ENCODE measurements at regions not wholly inside any gene's neighbourhood (a gene's known extent, or its start where the extent isn't known, plus 50 kb on each side); places are given as distances from the start of the nearest gene placed in this dataset.

- 77 to 85% methylated on average over 7 of the region's 7 CpGs for WGBS, 2 donors
- Histone ChIP-seq H3K36me3 (replicated peaks in 1 of 2; ENCODE audit: insufficient read depth in 1 of 2, low read depth in 2 of 2) (no peaks in the 10 kb centered on the region), H3K9me3 (no peaks in the 10 kb centered on the region), H3K4me3 (no peak overlapping the region), H3K27ac (no peak overlapping the region), H3K4me1 (no peaks in the 10 kb centered on the region), H3K27me3 (no peaks in the 10 kb centered on the region)
- no peak for ATAC-seq
- DNase-seq, result no peak
- TF ChIP-seq CTCF (IDR thresholded peaks at IDR 0.05), result no peak
- no peak for TF ChIP-seq POLR2A (IDR thresholded peaks at IDR 0.05)
- intact Hi-C loops (cut with DNase I), result no loop called here
Measured at GRCh38 chrX:10856797-10857196, 236.4 kb upstream of the MID1 start.

- intact Hi-C loops (cut with DNase I), result no loop called here
- no peaks in the 10 kb centered on the region for H3K36me3 ChIP-seq (replicated peaks in 1 of 2; ENCODE audit: insufficient read depth in 1 of 2, low read depth in 2 of 2)
- no peak overlapping the region for H3K27ac ChIP-seq
- TF ChIP-seq CTCF (IDR thresholded peaks at IDR 0.05) (no peak), POLR2A (IDR thresholded peaks at IDR 0.05) (no peak)
- no peaks in the 10 kb centered on the region for H3K9me3 ChIP-seq
- no peaks in the 10 kb centered on the region for H3K4me1 ChIP-seq
- no peaks in the 10 kb centered on the region for H3K27me3 ChIP-seq
- 90 to 100% methylated on average over 3 of the region's 3 CpGs for WGBS, 2 donors
- no peak overlapping the region for H3K4me3 ChIP-seq
- DNase-seq, result no peak
- ATAC-seq, result no peak
Measured at GRCh38 chrX:10859353-10859752, 239.0 kb upstream of the MID1 start.

- no peaks in the 10 kb centered on the region for H3K36me3 ChIP-seq (replicated peaks in 1 of 2; ENCODE audit: insufficient read depth in 1 of 2, low read depth in 2 of 2)
- intact Hi-C loops (cut with DNase I), result no loop called here
- WGBS, 2 donors, result 92 to 100% methylated on average over 1 of the region's 1 CpG
- TF ChIP-seq POLR2A (IDR thresholded peaks at IDR 0.05), result no peak
- no peak for TF ChIP-seq CTCF (IDR thresholded peaks at IDR 0.05)
- no peaks in the 10 kb centered on the region for H3K27me3 ChIP-seq
- no peaks in the 10 kb centered on the region for H3K9me3 ChIP-seq
- no peak for ATAC-seq
- H3K27ac ChIP-seq, result no peak overlapping the region
- no peak for DNase-seq
- H3K4me1 ChIP-seq, result no peaks in the 10 kb centered on the region
- H3K4me3 ChIP-seq, result no peak overlapping the region
Measured at GRCh38 chrX:10875995-10876394, 235.1 kb upstream of the HCCS start.

GRCh38 chrX:10882484-10882883, 228.6 kb upstream of the HCCS start:
- no peak overlapping the region for H3K4me3 ChIP-seq
- no peaks in the 10 kb centered on the region for H3K9me3 ChIP-seq
- no peaks in the 10 kb centered on the region for H3K27me3 ChIP-seq
- 76 to 81% methylated on average over 4 of the region's 4 CpGs for WGBS, 2 donors
- no peaks in the 10 kb centered on the region for H3K4me1 ChIP-seq
- TF ChIP-seq CTCF (IDR thresholded peaks at IDR 0.05) (no peak), POLR2A (IDR thresholded peaks at IDR 0.05) (no peak)
- DNase-seq (no peak), ATAC-seq (no peak)
- intact Hi-C loops (cut with DNase I), result no loop called here
- no peak overlapping the region for H3K27ac ChIP-seq
- H3K36me3 ChIP-seq (replicated peaks in 1 of 2; ENCODE audit: insufficient read depth in 1 of 2, low read depth in 2 of 2), result no peaks in the 10 kb centered on the region

- ATAC-seq (no peak), DNase-seq (no peak)
- Histone ChIP-seq H3K27ac (no peak overlapping the region), H3K9me3 (no peaks in the 10 kb centered on the region), H3K36me3 (replicated peaks in 1 of 2; ENCODE audit: insufficient read depth in 1 of 2, low read depth in 2 of 2) (no peaks in the 10 kb centered on the region), H3K4me3 (no peak overlapping the region), H3K4me1 (no peaks in the 10 kb centered on the region), H3K27me3 (no peaks in the 10 kb centered on the region)
- WGBS, 2 donors, result 72 to 74% methylated on average over 2 of the region's 2 CpGs
- TF ChIP-seq POLR2A (IDR thresholded peaks at IDR 0.05), result no peak
- TF ChIP-seq CTCF (IDR thresholded peaks at IDR 0.05), result no peak
- intact Hi-C loops (cut with DNase I), result no loop called here
Measured at GRCh38 chrX:10884246-10884645, 226.9 kb upstream of the HCCS start.
